Left lung (tissue), 4 donors: ENCODE measurements at regions not wholly inside any gene's neighbourhood (a gene's known extent, or its start where the extent isn't known, plus 50 kb on each side); places are given as distances from the start of the nearest gene placed in this dataset.

Source experiments
- ATAC-seq: fragments of 200-7000 bp; cut with Tn5 transposase; one replicate; pipeline ENCODE4 v1.9.1; 2020; ENCODE audit warnings: moderate library complexity
- DNase-seq, 4 donors: peaks; one replicate each; pipeline ENCODE4 v3.0.0-alpha.2; 2013 to 2020
- H3K27ac ChIP-seq, 2 donors: fragments of 200-600 bp; sonication (generic) in 1 of 2; one replicate each; pipeline versions ENCODE4 v1.5.0 to v1.8.0; 2020 to 2021
- H3K27me3 ChIP-seq, 2 donors: fragments of 200-600 bp; sonication (generic) in 1 of 2; one replicate each; pipeline versions ENCODE4 v1.5.0 to v1.8.0; 2020 to 2021
- H3K36me3 ChIP-seq, 2 donors: fragments of 200-600 bp; sonication (generic) in 1 of 2; one replicate each; pipeline versions ENCODE4 v1.5.0 to v1.8.0; 2020 to 2021
- H3K4me1 ChIP-seq, 2 donors: fragments of 200-600 bp; one replicate each; pipeline ENCODE4 v1.8.0; 2021
- H3K4me3 ChIP-seq, 2 donors: fragments of 200-600 bp; sonication (generic) in 1 of 2; one replicate each; pipeline versions ENCODE4 v1.5.0 to v1.8.0; 2020 to 2021; ENCODE audit warnings: mild to moderate bottlenecking in 1 of 2
- H3K9me3 ChIP-seq, 2 donors: fragments of 200-600 bp; sonication (generic) in 1 of 2; one replicate each; pipeline versions ENCODE4 v1.5.0 to v1.8.0; 2020 to 2021
- intact Hi-C, 2 donors: fragments of 100-400 bp; cut with DNase I; formaldehyde crosslinking; loops; one replicate each; pipeline versions ENCODE4 v1.11.2 to v1.14.2; 2022
- TF ChIP-seq, protein P1 (sequence below), 2 donors: fragments of 200-600 bp; sonication (generic) in 1 of 2; IDR thresholded peaks; one replicate each; pipeline versions ENCODE4 v1.5.0 to v1.8.0; 2021; ENCODE audit warnings: antibody characterized with exemption in 2 of 2
- donor health status: DM: no; HTN: yes; CAD: no.
- donor health status: DM: no; HTN: no; CAD: no.

DNA sequence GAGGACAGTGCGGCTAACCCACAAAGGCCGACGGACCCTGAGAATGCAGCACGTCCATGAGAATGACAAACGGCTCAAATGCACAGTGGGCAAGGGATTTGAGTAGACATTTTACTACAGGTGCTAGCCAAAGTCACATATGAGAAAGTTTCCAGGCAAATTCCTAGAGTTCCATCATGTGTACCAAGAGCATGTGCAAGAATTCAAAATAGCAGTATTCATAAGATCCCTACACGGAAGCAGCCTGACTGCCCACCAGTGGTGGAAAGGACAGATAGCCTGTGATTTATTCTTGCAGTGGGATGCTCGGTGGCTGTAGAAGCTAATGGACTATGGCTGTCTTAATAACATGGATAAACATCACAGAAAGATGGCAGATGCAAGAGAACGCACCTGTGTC lies 68.0 kb downstream of the RGS12 start:
- TF ChIP-seq, protein P1, sequence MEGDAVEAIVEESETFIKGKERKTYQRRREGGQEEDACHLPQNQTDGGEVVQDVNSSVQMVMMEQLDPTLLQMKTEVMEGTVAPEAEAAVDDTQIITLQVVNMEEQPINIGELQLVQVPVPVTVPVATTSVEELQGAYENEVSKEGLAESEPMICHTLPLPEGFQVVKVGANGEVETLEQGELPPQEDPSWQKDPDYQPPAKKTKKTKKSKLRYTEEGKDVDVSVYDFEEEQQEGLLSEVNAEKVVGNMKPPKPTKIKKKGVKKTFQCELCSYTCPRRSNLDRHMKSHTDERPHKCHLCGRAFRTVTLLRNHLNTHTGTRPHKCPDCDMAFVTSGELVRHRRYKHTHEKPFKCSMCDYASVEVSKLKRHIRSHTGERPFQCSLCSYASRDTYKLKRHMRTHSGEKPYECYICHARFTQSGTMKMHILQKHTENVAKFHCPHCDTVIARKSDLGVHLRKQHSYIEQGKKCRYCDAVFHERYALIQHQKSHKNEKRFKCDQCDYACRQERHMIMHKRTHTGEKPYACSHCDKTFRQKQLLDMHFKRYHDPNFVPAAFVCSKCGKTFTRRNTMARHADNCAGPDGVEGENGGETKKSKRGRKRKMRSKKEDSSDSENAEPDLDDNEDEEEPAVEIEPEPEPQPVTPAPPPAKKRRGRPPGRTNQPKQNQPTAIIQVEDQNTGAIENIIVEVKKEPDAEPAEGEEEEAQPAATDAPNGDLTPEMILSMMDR (IDR thresholded peaks at IDR 0.05): no peak
- Histone ChIP-seq H3K27me3 (no peaks in the 10 kb centered on the region), H3K9me3 (no peaks in the 10 kb centered on the region), H3K27ac (no peak overlapping the region), H3K4me3 (no peak overlapping the region), H3K4me1 (peaks cover 0 to 8% of the 10 kb centered on the region in 2 donors), H3K36me3 (no peaks in the 10 kb centered on the region)
- ATAC-seq (no peak), DNase-seq (no peak)
- intact Hi-C loops: no loop called here

- peak in 1 of 4 donors; percentile 72 for DNase-seq
- no peak overlapping the region for H3K27ac ChIP-seq
- peaks cover 0 to 8% of the 10 kb centered on the region in 2 donors for H3K4me1 ChIP-seq
- no peaks in the 10 kb centered on the region for H3K9me3 ChIP-seq
- no peak for ATAC-seq
- TF ChIP-seq, protein P1 (IDR thresholded peaks at IDR 0.05): no peak
- intact Hi-C loops: no loop called here
- no peak overlapping the region for H3K4me3 ChIP-seq
- no peaks in the 10 kb centered on the region for H3K27me3 ChIP-seq
- H3K36me3 ChIP-seq: no peaks in the 10 kb centered on the region
Observed at GRCh38 chr4:3361406-3361805, 68.6 kb downstream of the RGS12 start.

GRCh38 chr4:3361896-3362295 lies 69.1 kb downstream of the RGS12 start:
- ATAC-seq (no peak), DNase-seq (peak in 1 of 4 donors; percentile 66)
- intact Hi-C loops: no loop called here
- H3K27ac ChIP-seq: no peak overlapping the region
- H3K4me1 ChIP-seq: peaks cover 0 to 8% of the 10 kb centered on the region in 2 donors
- H3K9me3 ChIP-seq: no peaks in the 10 kb centered on the region
- TF ChIP-seq, protein P1 (IDR thresholded peaks at IDR 0.05): no peak
- H3K4me3 ChIP-seq: no peak overlapping the region
- H3K36me3 ChIP-seq: no peaks in the 10 kb centered on the region
- H3K27me3 ChIP-seq: no peaks in the 10 kb centered on the region

GRCh38 chr4:3362431-3363287 lies 69.8 kb downstream of the RGS12 start:
- Histone ChIP-seq H3K4me1 (peaks cover 0 to 8% of the 10 kb centered on the region in 2 donors), H3K9me3 (no peaks in the 10 kb centered on the region), H3K27ac (no peak overlapping the region), H3K4me3 (no peak overlapping the region), H3K27me3 (no peaks in the 10 kb centered on the region), H3K36me3 (no peaks in the 10 kb centered on the region)
- TF ChIP-seq, protein P1 (IDR thresholded peaks at IDR 0.05): no peak
- no peak for DNase-seq
- intact Hi-C loops: no loop called here
- ATAC-seq: no peak

DNA sequence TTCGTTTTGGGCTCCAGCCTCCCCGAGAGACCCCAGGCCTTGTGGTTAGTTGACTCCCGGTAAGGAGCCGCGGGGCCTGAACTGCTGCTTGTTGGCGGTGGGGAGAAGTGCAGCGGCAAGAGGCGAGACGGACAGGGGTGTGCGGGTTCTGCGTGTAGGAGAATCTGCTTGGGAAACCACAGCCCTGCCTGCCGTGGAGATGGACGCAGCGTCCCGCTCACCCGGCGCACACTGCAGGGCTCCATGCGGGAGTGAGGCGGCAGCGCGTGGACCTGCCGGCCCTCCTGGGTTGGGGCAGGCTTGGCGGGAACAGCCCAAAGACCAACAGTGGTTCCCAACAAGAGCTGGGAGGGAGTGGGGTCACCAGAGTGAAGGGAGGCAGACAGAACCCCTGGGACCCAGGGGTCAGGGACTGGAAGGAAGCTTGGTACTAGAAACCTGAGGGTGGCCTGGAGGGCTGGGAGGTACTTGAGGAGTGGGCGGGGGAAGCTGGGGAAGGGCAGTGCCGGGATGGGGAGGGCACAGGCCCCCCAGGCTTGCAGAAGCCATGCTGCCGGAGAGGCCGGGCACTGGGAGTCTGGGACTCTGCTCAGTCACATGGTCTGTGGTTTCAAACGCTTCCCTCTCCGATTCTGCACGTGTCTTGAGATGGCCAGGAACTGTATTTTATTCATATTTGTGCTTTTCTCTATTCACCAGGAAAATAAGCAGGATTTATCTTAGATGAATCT lies 70.8 kb downstream of the RGS12 start:
- no peaks in the 10 kb centered on the region for H3K9me3 ChIP-seq
- H3K4me3 ChIP-seq: no peak overlapping the region
- no peaks in the 10 kb centered on the region for H3K36me3 ChIP-seq
- H3K27ac ChIP-seq: no peak overlapping the region
- H3K27me3 ChIP-seq: no peaks in the 10 kb centered on the region
- peaks cover 0 to 2% of the 10 kb centered on the region in 2 donors for H3K4me1 ChIP-seq
- DNase-seq: peak in 1 of 4 donors; percentile 72
- TF ChIP-seq, protein P1 (IDR thresholded peaks at IDR 0.05): no peak
- intact Hi-C loops: no loop called here
- ATAC-seq: peak; percentile 33
